GM23248 (cell line): ENCODE measurements at regions not wholly inside any gene's neighbourhood (a gene's known extent, or its start where the extent isn't known, plus 50 kb on each side); places are given as distances from the start of the nearest gene placed in this dataset.

Source experiments
- DNase-seq: peaks from one replicate; pipeline ENCODE4 v3.0.0-alpha.2; 2015
- H2AFZ ChIP-seq: fragments of 200-600 bp; sonication (generic); 2 replicates; pipeline ENCODE4 v1.6.1; 2016; ENCODE audit warnings: antibody characterized with exemption
- H3F3A ChIP-seq: fragments of 200-600 bp; sonication (generic); 2 replicates; pipeline ENCODE4 v1.6.1; 2016; ENCODE audit warnings: mild to moderate bottlenecking, antibody characterized with exemption, mixed run types; ENCODE audit not compliant: insufficient read depth
- H3K27ac ChIP-seq: fragments of 200-600 bp; sonication (generic); 2 replicates; pipeline ENCODE4 v1.5.1; 2016; ENCODE audit warnings: mild to moderate bottlenecking
- H3K27me3 ChIP-seq: fragments of 200-600 bp; sonication (generic); replicated peaks from 2 replicates; pipeline ENCODE4 v1.6.1; 2016; ENCODE audit warnings: mild to moderate bottlenecking; ENCODE audit not compliant: insufficient read depth
- H3K36me3 ChIP-seq: fragments of 200-600 bp; sonication (generic); 2 replicates; pipeline ENCODE4 v1.6.1; 2016; ENCODE audit warnings: low read depth, mild to moderate bottlenecking
- H3K4me1 ChIP-seq: fragments of 200-600 bp; sonication (generic); 2 replicates; pipeline ENCODE4 v1.6.1; 2016; ENCODE audit warnings: mild to moderate bottlenecking; ENCODE audit not compliant: insufficient read depth
- H3K4me2 ChIP-seq: fragments of 200-600 bp; sonication (generic); one replicate; pipeline ENCODE4 v1.6.1; 2016; ENCODE audit warnings: mild to moderate bottlenecking; ENCODE audit not compliant: unreplicated experiment
- H3K4me3 ChIP-seq: fragments of 200-600 bp; sonication (generic); 2 replicates; pipeline ENCODE4 v1.5.1; 2016; ENCODE audit warnings: mild to moderate bottlenecking
- H3K79me2 ChIP-seq: fragments of 200-600 bp; sonication (generic); 2 replicates; pipeline ENCODE4 v1.6.1; 2016; ENCODE audit warnings: mild to moderate bottlenecking; ENCODE audit not compliant: insufficient read depth
- H3K9ac ChIP-seq: fragments of 200-600 bp; sonication (generic); 2 replicates; pipeline ENCODE4 v1.6.1; 2016; ENCODE audit warnings: mild to moderate bottlenecking
- H3K9me2 ChIP-seq: fragments of 200-600 bp; sonication (generic); 2 replicates; pipeline ENCODE4 v1.6.1; 2016; ENCODE audit warnings: mixed run types, mild to moderate bottlenecking, moderate library complexity; ENCODE audit not compliant: insufficient read depth
- H3K9me3 ChIP-seq: fragments of 200-600 bp; sonication (generic); one replicate; pipeline ENCODE4 v1.6.1; 2017; ENCODE audit warnings: low read depth
- H4K20me1 ChIP-seq: fragments of 200-600 bp; sonication (generic); 2 replicates; pipeline ENCODE4 v1.6.0; 2016; ENCODE audit not compliant: insufficient read depth
- EZH2 ChIP-seq: fragments of 200-600 bp; sonication (generic); IDR thresholded peaks from 2 replicates; pipeline ENCODE4 v1.6.1; 2018; ENCODE audit warnings: antibody characterized with exemption, mild to moderate bottlenecking; ENCODE audit not compliant: insufficient read depth, poor library complexity, severe bottlenecking
- EZH2phosphoT487 ChIP-seq: fragments of 200-600 bp; sonication (generic); IDR thresholded peaks from 2 replicates; pipeline ENCODE4 v1.6.1; 2018; ENCODE audit warnings: antibody characterized with exemption, moderate library complexity, mild to moderate bottlenecking, low read depth; ENCODE audit not compliant: insufficient read depth
- WGBS, 2 experiments: methylation state at CpG; one replicate each; pipeline ENCODE4 v1.1.6; 2015 to 2017; ENCODE audit warnings: low lambda C conversion rate in 2 of 2, low coverage in 1 of 2; ENCODE audit errors: missing lambda C conversion rate in 2 of 2; 5-methylcytosine and 5-hydroxymethylcytosine counted together
- in situ Hi-C: fragments of 300-500 bp; cut with MboI; formaldehyde crosslinking; loops from 2 replicates; pipeline ENCODE4 v1.15.0; 2020

- peaks cover 44% of the 10 kb centered on the region for H3F3A ChIP-seq
- H3K36me3 ChIP-seq, result no peaks in the 10 kb centered on the region
- H3K27ac ChIP-seq, result no peak overlapping the region
- in situ Hi-C loops, result no loop called here
- H3K79me2 ChIP-seq, result no peaks in the 10 kb centered on the region
- no peaks in the 10 kb centered on the region for H3K9me3 ChIP-seq
- no peak overlapping the region for H3K4me3 ChIP-seq
- no peak for DNase-seq
- H4K20me1 ChIP-seq, result no peaks in the 10 kb centered on the region
- no peak overlapping the region for H2AFZ ChIP-seq
- 82 to 85% methylated on average over 6 of the region's 6 CpGs for WGBS, 2 experiments
- H3K4me2 ChIP-seq, result peak overlapping the region; percentile 25
- H3K27me3 ChIP-seq, result no peaks in the 10 kb centered on the region
- H3K4me1 ChIP-seq, result peaks cover 45% of the 10 kb centered on the region
- H3K9me2 ChIP-seq, result no peaks in the 10 kb centered on the region
- TF ChIP-seq EZH2phosphoT487 (no peak), EZH2 (no peak)
- no peak overlapping the region for H3K9ac ChIP-seq
Measured at GRCh38 chr5:39479537-39479936, 54.8 kb upstream of the DAB2 start.

DNA sequence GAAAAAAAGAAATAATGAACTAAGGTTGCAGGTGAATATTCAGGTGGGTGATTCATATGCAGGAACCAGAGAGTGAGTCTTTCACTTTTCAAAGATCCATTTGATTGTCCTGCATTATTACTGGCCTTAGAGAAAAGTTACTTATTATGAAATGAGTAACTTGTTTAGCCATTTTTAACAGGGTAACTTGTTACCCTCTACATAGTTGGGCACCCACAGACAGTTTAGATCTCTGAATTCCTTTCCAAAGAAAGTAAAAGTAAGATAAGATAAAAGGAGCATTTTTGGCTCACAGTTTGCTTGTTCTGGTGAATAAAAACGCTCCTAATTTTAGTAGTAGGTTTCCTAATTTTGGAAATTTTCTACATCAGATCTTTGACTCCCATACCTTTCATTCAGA, 54.1 kb upstream of the DAB2 start:
- Histone ChIP-seq H3K36me3 (no peaks in the 10 kb centered on the region), H3K9me2 (no peaks in the 10 kb centered on the region), H2AFZ (no peak overlapping the region), H3K27me3 (no peaks in the 10 kb centered on the region), H3K4me2 (peak overlapping the region; percentile 25), H3K79me2 (no peaks in the 10 kb centered on the region), H3K27ac (no peak overlapping the region), H3K9me3 (no peaks in the 10 kb centered on the region), H3K4me3 (no peak overlapping the region), H3F3A (peaks cover 50% of the 10 kb centered on the region), H4K20me1 (no peaks in the 10 kb centered on the region), H3K4me1 (peaks cover 52% of the 10 kb centered on the region), H3K9ac (no peak overlapping the region)
- no peak for TF ChIP-seq EZH2phosphoT487
- TF ChIP-seq EZH2, result no peak
- DNase-seq, result peak; percentile 8
- 0 to 2% methylated on average over 1 of the region's 1 CpG for WGBS, 2 experiments
- in situ Hi-C loops, result no loop called here

- Histone ChIP-seq H4K20me1 (no peaks in the 10 kb centered on the region), H3K4me3 (0 out of 2 replicates have a peak overlapping the region, but pooled peaks have one; percentile 23), H3K36me3 (no peaks in the 10 kb centered on the region), H3F3A (peaks cover 68% of the 10 kb centered on the region), H3K4me2 (peak overlapping the region; percentile 85), H3K27me3 (no peaks in the 10 kb centered on the region), H2AFZ (peak overlapping the region; percentile 39), H3K27ac (peak overlapping the region; percentile 95), H3K9me2 (no peaks in the 10 kb centered on the region), H3K79me2 (no peaks in the 10 kb centered on the region), H3K4me1 (peaks cover 70% of the 10 kb centered on the region), H3K9ac (peak overlapping the region; percentile 72), H3K9me3 (no peaks in the 10 kb centered on the region)
- peak; percentile 64 for DNase-seq
- 9 to 17% methylated on average over 2 of the region's 2 CpGs for WGBS, 2 experiments
- no peak for TF ChIP-seq EZH2phosphoT487
- no peak for TF ChIP-seq EZH2
- in situ Hi-C loops, result no loop called here
Measured at GRCh38 chr5:39476843-39477220, 52.1 kb upstream of the DAB2 start.

- H3K4me3 ChIP-seq, result 0 out of 2 replicates have a peak overlapping the region, but pooled peaks have one; percentile 23
- H3K9me2 ChIP-seq, result no peaks in the 10 kb centered on the region
- 12 to 16% methylated on average over 5 of the region's 5 CpGs for whole genome bisulfite sequencing, 2 experiments
- H3K27me3 ChIP-seq, result no peaks in the 10 kb centered on the region
- H3K9me3 ChIP-seq, result no peaks in the 10 kb centered on the region
- no peaks in the 10 kb centered on the region for H4K20me1 ChIP-seq
- TF ChIP-seq EZH2, result no peak
- no peak for TF ChIP-seq EZH2phosphoT487
- in situ Hi-C loops, result no loop called here
- H3K27ac ChIP-seq, result peak overlapping the region; percentile 95
- peak overlapping the region; percentile 66 for H2AFZ ChIP-seq
- DNase-seq, result peak; percentile 90
- peaks cover 71% of the 10 kb centered on the region for H3F3A ChIP-seq
- peak overlapping the region; percentile 72 for H3K9ac ChIP-seq
- H3K36me3 ChIP-seq, result no peaks in the 10 kb centered on the region
- peaks cover 73% of the 10 kb centered on the region for H3K4me1 ChIP-seq
- H3K4me2 ChIP-seq, result peak overlapping the region; percentile 85
- H3K79me2 ChIP-seq, result no peaks in the 10 kb centered on the region
Measured at GRCh38 chr5:39475881-39476842, 51.4 kb upstream of the DAB2 start.
